SK-N-SH (cell line): ENCODE measurements at regions not wholly inside any gene's neighbourhood (a gene's known extent, or its start where the extent isn't known, plus 50 kb on each side); places are given as distances from the start of the nearest gene placed in this dataset.

Source experiments
- EP300 ChIP-seq, 2 experiments: IDR thresholded peaks; 2 replicates each; pipeline versions ENCODE4 v1.4.0 to v1.6.1; 2012; ENCODE audit warnings: borderline replicate concordance in 1 of 2, low read depth in 1 of 2, low read length in 1 of 2
- EZH2phosphoT487 ChIP-seq: fragments of 200-600 bp; sonication (generic); IDR thresholded peaks from 2 replicates; pipeline ENCODE4 v1.6.1; 2017; ENCODE audit warnings: low read depth, mixed run types, mild to moderate bottlenecking, antibody characterized with exemption, moderate library complexity, borderline replicate concordance
- GABPA ChIP-seq: IDR thresholded peaks from 2 replicates; pipeline ENCODE4 v1.4.0; 2012; ENCODE audit warnings: low read depth, mild to moderate bottlenecking
- NFIC ChIP-seq: IDR thresholded peaks from 2 replicates; pipeline ENCODE4 v1.4.0; 2012; ENCODE audit warnings: borderline replicate concordance
- POLR2AphosphoS5 ChIP-seq: IDR thresholded peaks from 2 replicates; pipeline ENCODE4 v1.6.1; 2012; ENCODE audit warnings: low read depth, low read length
- RXRA ChIP-seq: IDR thresholded peaks from 2 replicates; pipeline ENCODE4 v1.4.0; 2012; ENCODE audit warnings: low read depth, mild to moderate bottlenecking, borderline replicate concordance
- SMC3 ChIP-seq: IDR thresholded peaks from 2 replicates; pipeline ENCODE4 v1.6.1; 2012; ENCODE audit warnings: low read depth, low read length, improper control_type of control experiment
- TAF1 ChIP-seq: IDR thresholded peaks from 2 replicates; pipeline ENCODE4 v1.6.1; 2012; ENCODE audit warnings: low read depth, mild to moderate bottlenecking, low read length, moderate library complexity, borderline replicate concordance
- TEAD4 ChIP-seq: IDR thresholded peaks from 2 replicates; pipeline ENCODE4 v1.4.0; 2012; ENCODE audit warnings: mild to moderate bottlenecking, borderline replicate concordance; ENCODE audit not compliant: insufficient read depth
- TF ChIP-seq, protein P1 (sequence below): fragments of 200-600 bp; sonication (generic); IDR thresholded peaks from 2 replicates; pipeline ENCODE4 v1.6.1; 2017; ENCODE audit warnings: antibody characterized with exemption, mild to moderate bottlenecking, moderate library complexity
- TF ChIP-seq, protein P2 (sequence below): IDR thresholded peaks from 2 replicates; pipeline ENCODE4 v1.4.0; 2012; ENCODE audit warnings: low read depth, borderline replicate concordance
- TF ChIP-seq, protein P3 (sequence below): IDR thresholded peaks from 2 replicates; pipeline ENCODE4; 2012

DNA sequence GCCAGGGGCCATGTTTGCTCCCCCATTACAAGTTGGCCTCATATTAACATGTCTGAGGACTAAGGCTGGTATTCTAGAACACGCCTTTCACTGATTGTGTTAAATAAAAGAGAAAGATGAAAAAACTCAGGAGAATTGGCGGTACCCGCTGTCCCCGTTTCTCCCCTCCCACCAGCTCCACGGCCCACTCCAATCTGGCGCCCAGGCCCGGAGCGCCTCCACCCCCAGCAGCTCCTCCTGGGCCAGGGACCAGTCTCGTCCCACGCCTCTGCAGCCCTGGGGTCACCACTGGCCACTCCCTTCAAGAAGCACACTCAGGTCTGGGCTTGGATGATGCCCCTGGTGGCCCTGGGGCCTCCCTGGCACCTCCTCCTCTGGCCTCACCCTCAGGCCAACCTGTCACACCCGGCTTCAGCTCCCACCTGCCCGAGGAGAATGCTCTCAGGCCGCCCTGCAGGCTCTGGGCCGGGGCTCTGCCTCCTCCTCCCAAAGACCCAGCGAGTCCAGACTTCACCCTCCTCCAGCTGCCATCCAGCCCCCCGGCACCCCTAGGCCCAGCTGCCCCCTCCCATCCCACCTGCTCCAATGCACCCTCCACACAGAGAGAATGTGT is 133.0 kb upstream of the PPP1R26 start:
- TF ChIP-seq EZH2phosphoT487: no peak
- TF ChIP-seq, protein P1, sequence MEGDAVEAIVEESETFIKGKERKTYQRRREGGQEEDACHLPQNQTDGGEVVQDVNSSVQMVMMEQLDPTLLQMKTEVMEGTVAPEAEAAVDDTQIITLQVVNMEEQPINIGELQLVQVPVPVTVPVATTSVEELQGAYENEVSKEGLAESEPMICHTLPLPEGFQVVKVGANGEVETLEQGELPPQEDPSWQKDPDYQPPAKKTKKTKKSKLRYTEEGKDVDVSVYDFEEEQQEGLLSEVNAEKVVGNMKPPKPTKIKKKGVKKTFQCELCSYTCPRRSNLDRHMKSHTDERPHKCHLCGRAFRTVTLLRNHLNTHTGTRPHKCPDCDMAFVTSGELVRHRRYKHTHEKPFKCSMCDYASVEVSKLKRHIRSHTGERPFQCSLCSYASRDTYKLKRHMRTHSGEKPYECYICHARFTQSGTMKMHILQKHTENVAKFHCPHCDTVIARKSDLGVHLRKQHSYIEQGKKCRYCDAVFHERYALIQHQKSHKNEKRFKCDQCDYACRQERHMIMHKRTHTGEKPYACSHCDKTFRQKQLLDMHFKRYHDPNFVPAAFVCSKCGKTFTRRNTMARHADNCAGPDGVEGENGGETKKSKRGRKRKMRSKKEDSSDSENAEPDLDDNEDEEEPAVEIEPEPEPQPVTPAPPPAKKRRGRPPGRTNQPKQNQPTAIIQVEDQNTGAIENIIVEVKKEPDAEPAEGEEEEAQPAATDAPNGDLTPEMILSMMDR: no peak
- TF ChIP-seq EP300 (IDR thresholded peaks at IDR 0.05; ENCODE audit: borderline replicate concordance in 1 of 2, low read depth in 1 of 2, low read length in 1 of 2): no peak
- no peak for TF ChIP-seq TAF1
- TF ChIP-seq, protein P2, sequence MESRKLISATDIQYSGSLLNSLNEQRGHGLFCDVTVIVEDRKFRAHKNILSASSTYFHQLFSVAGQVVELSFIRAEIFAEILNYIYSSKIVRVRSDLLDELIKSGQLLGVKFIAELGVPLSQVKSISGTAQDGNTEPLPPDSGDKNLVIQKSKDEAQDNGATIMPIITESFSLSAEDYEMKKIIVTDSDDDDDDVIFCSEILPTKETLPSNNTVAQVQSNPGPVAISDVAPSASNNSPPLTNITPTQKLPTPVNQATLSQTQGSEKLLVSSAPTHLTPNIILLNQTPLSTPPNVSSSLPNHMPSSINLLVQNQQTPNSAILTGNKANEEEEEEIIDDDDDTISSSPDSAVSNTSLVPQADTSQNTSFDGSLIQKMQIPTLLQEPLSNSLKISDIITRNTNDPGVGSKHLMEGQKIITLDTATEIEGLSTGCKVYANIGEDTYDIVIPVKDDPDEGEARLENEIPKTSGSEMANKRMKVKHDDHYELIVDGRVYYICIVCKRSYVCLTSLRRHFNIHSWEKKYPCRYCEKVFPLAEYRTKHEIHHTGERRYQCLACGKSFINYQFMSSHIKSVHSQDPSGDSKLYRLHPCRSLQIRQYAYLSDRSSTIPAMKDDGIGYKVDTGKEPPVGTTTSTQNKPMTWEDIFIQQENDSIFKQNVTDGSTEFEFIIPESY: no peak
- no peak for TF ChIP-seq NFIC
- no peak for TF ChIP-seq RXRA
- no peak for TF ChIP-seq TEAD4
- TF ChIP-seq, protein P3, sequence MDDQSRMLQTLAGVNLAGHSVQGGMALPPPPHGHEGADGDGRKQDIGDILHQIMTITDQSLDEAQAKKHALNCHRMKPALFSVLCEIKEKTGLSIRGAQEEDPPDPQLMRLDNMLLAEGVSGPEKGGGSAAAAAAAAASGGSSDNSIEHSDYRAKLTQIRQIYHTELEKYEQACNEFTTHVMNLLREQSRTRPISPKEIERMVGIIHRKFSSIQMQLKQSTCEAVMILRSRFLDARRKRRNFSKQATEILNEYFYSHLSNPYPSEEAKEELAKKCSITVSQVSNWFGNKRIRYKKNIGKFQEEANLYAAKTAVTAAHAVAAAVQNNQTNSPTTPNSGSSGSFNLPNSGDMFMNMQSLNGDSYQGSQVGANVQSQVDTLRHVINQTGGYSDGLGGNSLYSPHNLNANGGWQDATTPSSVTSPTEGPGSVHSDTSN: no peak
- TF ChIP-seq POLR2AphosphoS5: no peak
- TF ChIP-seq GABPA: no peak
- no peak for TF ChIP-seq SMC3
